GM23338 (cell line): ENCODE measurements at regions not wholly inside any gene's neighbourhood (a gene's known extent, or its start where the extent isn't known, plus 50 kb on each side); places are given as distances from the start of the nearest gene placed in this dataset.
"Not testable (repeated sequence)": the region's sequence is repeated elsewhere in the genome, so short reads cannot be mapped to it uniquely, and the experiment has no call there.

Experiments
- ATAC-seq: fragments of 200-7000 bp; cut with Tn5 transposase; 3 replicates; pipeline ENCODE4 v1.9.1; 2020
- DNase-seq: peaks from one replicate; pipeline ENCODE4 v3.0.0-alpha.2; 2015; ENCODE audit warnings: low spot score
- H2AFZ ChIP-seq: fragments of 200-600 bp; sonication (generic); 2 replicates; pipeline ENCODE4 v1.8.0; 2016; ENCODE audit warnings: antibody characterized with exemption, mild to moderate bottlenecking, moderate library complexity
- H3F3A ChIP-seq: fragments of 200-600 bp; sonication (generic); replicated peaks from 2 replicates; pipeline ENCODE4 v1.8.0; 2017; ENCODE audit warnings: antibody characterized with exemption, mixed run types, low read depth
- H3K27ac ChIP-seq: fragments of 200-600 bp; sonication (generic); 2 replicates; pipeline ENCODE4 v1.6.1; 2016; ENCODE audit warnings: low read depth
- H3K27me3 ChIP-seq: fragments of 200-600 bp; sonication (generic); 2 replicates; pipeline ENCODE4 v1.8.0; 2016; ENCODE audit warnings: mild to moderate bottlenecking, mixed run types, moderate library complexity; ENCODE audit not compliant: insufficient read depth
- H3K36me3 ChIP-seq: fragments of 200-600 bp; sonication (generic); 2 replicates; pipeline ENCODE4 v1.8.0; 2016; ENCODE audit warnings: mild to moderate bottlenecking; ENCODE audit not compliant: insufficient read depth
- H3K4me1 ChIP-seq: fragments of 200-600 bp; sonication (generic); 2 replicates; pipeline ENCODE4 v1.8.0; 2016; ENCODE audit warnings: mild to moderate bottlenecking, moderate library complexity; ENCODE audit not compliant: insufficient read depth
- H3K4me2 ChIP-seq: fragments of 200-600 bp; sonication (generic); 2 replicates; pipeline ENCODE4 v1.7.1; 2017; ENCODE audit warnings: mixed run types
- H3K4me3 ChIP-seq: fragments of 200-600 bp; sonication (generic); 2 replicates; pipeline ENCODE4 v1.6.1; 2016; ENCODE audit warnings: mixed run types
- H3K79me2 ChIP-seq: fragments of 200-600 bp; sonication (generic); replicated peaks from 2 replicates; pipeline ENCODE4 v1.8.0; 2017; ENCODE audit warnings: mild to moderate bottlenecking; ENCODE audit not compliant: insufficient read depth
- H3K9me2 ChIP-seq: fragments of 200-600 bp; sonication (generic); 2 replicates; pipeline ENCODE4 v1.8.0; 2017; ENCODE audit not compliant: insufficient read depth
- H4K20me1 ChIP-seq: fragments of 200-600 bp; sonication (generic); replicated peaks from 2 replicates; pipeline ENCODE4 v1.8.0; 2017; ENCODE audit warnings: mild to moderate bottlenecking; ENCODE audit not compliant: insufficient read depth
- H3K27ac Mint-ChIP-seq: 2 replicates; pipeline ENCODE4 v1.8.0; 2020; ENCODE audit warnings: inconsistent platforms, mild to moderate bottlenecking, moderate library complexity, mixed read lengths
- H3K27me3 Mint-ChIP-seq: 3 replicates; pipeline ENCODE4 v1.8.0; 2022; ENCODE audit warnings: low read depth, mild to moderate bottlenecking, moderate library complexity, mixed read lengths, inconsistent platforms; ENCODE audit not compliant: insufficient read depth, poor library complexity
- H3K36me3 Mint-ChIP-seq: 3 replicates; pipeline ENCODE4 v1.8.0; 2021; ENCODE audit warnings: low read depth, mild to moderate bottlenecking, inconsistent platforms, moderate library complexity, mixed read lengths
- H3K4me1 Mint-ChIP-seq: 3 replicates; pipeline ENCODE4 v1.8.0; 2020; ENCODE audit warnings: mild to moderate bottlenecking, inconsistent platforms, mixed read lengths
- H3K4me3 Mint-ChIP-seq: 3 replicates; pipeline ENCODE4 v1.8.0; 2021; ENCODE audit warnings: moderate library complexity, mild to moderate bottlenecking, inconsistent platforms, mixed read lengths
- H3K9me3 Mint-ChIP-seq: 3 replicates; pipeline ENCODE4 v1.8.0; 2020; ENCODE audit warnings: moderate library complexity, mild to moderate bottlenecking, inconsistent platforms, mixed read lengths
- CREB1 ChIP-seq: fragments of 250-450 bp; sonication (Bioruptor Pico); IDR thresholded peaks from 2 replicates; pipeline ENCODE4 v1.5.0; 2020; ENCODE audit warnings: low read depth, mild to moderate bottlenecking, moderate library complexity
- EZH2 ChIP-seq: fragments of 200-600 bp; sonication (generic); IDR thresholded peaks from one replicate; pipeline ENCODE4 v1.8.0; 2017; ENCODE audit warnings: antibody characterized with exemption, mild to moderate bottlenecking, low read depth; ENCODE audit not compliant: unreplicated experiment
- EZH2phosphoT487 ChIP-seq: fragments of 200-600 bp; sonication (generic); IDR thresholded peaks from one replicate; pipeline ENCODE4 v1.8.1; 2018; ENCODE audit warnings: antibody characterized with exemption; ENCODE audit not compliant: unreplicated experiment
- JUNB ChIP-seq: IDR thresholded peaks from one replicate; pipeline ENCODE4 v1.6.1; 2016; ENCODE audit warnings: antibody characterized with exemption; ENCODE audit not compliant: unreplicated experiment
- NANOG ChIP-seq: IDR thresholded peaks from 2 replicates; pipeline ENCODE4 v1.6.1; 2016; ENCODE audit warnings: antibody characterized with exemption, borderline replicate concordance
- POLR2AphosphoS5 ChIP-seq: IDR thresholded peaks from 2 replicates; pipeline ENCODE4 v1.6.1; 2016; ENCODE audit warnings: antibody characterized with exemption, low read depth
- STAT1 ChIP-seq: IDR thresholded peaks from one replicate; pipeline ENCODE4 v1.6.1; 2016; ENCODE audit warnings: antibody characterized with exemption; ENCODE audit not compliant: unreplicated experiment
- ZNF331 ChIP-seq: fragments of 250-450 bp; sonication (Bioruptor Pico); IDR thresholded peaks from 2 replicates; pipeline ENCODE4 v1.5.0; 2020; ENCODE audit warnings: low read depth, mild to moderate bottlenecking, moderate library complexity
- TF ChIP-seq, protein P1 (sequence below): IDR thresholded peaks from one replicate; pipeline ENCODE4 v1.6.1; 2018; ENCODE audit warnings: antibody characterized with exemption; ENCODE audit not compliant: unreplicated experiment
- TF ChIP-seq, protein P2 (sequence below): IDR thresholded peaks from 2 replicates; pipeline ENCODE4 v1.6.1; 2016; ENCODE audit warnings: antibody characterized with exemption
- TF ChIP-seq, protein P3 (sequence below), 2 experiments: fragments of 200-600 bp in 1 of 2; sonication (generic) in 1 of 2; conservative IDR thresholded peaks; 2 replicates each; pipeline versions ENCODE4 v1.5.1 to v1.6.1; 2016 to 2017; ENCODE audit warnings: antibody characterized with exemption in 2 of 2, low read depth in 2 of 2, mild to moderate bottlenecking in 2 of 2, moderate library complexity in 1 of 2

DNA sequence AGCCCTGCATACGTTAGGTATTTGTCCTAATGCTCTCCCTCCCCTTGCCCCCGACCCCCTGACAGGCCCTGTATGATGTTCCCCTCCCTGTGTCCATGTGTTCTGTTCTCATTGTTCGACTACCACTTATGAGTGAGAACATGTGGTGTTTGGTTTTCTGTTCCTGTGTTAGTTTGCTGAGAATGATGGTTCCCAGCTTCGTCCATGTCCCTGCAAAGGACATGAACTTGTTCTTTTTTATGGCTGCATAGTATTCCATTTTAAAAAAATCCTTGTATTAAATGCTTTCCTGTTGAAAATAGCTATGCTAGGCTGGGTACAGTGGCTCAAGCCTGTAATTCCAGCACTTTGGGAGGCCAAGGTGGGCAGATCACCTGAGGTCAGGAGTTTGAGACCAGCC lies 232.2 kb downstream of the RPLP1 start:
- DNase-seq, H3K36me3 ChIP-seq, H2AFZ ChIP-seq, H3K27ac ChIP-seq, H3K4me1 Mint-ChIP-seq, H4K20me1 ChIP-seq, H3K27me3 ChIP-seq, ATAC-seq, H3K79me2 ChIP-seq, H3K4me2 ChIP-seq, H3K4me3 Mint-ChIP-seq, H3K9me2 ChIP-seq, H3K4me1 ChIP-seq, H3K27ac Mint-ChIP-seq, H3K4me3 ChIP-seq, H3F3A ChIP-seq, H3K27me3 Mint-ChIP-seq: not testable (repeated sequence)
- peaks cover 11% of the 10 kb centered on the region; the same call in 2 of the 3 replicates for H3K36me3 Mint-ChIP-seq
- H3K9me3 Mint-ChIP-seq = peaks cover 36% of the 10 kb centered on the region

DNA sequence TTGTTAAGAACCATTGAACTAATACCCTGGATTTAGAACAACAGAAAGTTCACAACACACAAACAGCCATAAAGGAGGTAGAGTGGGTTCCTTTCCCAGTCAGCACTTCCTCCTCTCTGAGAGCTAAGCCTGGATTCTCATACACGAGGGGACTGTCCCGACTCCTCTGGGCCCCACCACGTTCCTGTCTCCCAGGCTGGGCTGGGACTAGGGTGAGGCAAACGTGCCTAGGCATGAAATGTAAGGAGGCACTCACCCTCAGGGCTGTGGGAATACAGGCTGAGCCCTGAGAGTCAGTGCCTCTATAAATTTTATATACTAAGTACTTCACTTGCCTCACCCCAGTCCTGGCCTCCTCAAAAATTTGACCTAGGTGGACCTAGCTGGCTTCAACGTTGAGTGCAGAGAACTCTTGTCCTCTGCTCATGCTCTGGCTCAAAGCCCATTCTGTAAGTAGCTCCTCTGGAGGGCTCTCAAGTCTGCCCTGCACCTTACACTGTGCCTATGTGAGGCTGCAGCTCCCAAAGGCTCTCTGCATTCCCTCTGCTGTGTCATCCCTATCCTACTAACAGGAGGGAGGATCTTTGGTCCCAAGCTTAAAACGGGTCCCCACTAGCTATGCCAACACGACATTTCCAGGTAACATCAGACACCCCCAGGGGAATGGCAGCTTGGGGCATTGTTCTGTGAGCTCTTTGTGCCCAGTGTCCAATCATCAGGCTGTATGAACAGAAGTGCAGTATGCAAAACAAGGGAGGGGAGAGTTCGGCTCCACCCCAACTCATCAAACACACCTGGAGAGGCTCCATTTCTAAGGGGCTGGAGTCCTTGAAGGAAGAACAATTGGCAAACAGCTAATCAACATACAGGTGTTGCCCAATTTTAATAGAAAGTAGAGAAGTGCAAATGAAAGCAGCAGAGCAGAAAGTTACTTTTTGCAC lies 233.2 kb downstream of the RPLP1 start:
- Mint-ChIP-seq H3K36me3 (peaks cover 11% of the 10 kb centered on the region; the same call in 2 of the 3 replicates), H3K4me1 (peaks cover 4% of the 10 kb centered on the region; the same call in 1 of the 3 replicates), H3K9me3 (peaks cover 39% of the 10 kb centered on the region), H3K4me3 (no peak overlapping the region), H3K27me3 (peaks cover 10% of the 10 kb centered on the region), H3K27ac (no peak overlapping the region)
- Histone ChIP-seq H2AFZ (no peak overlapping the region), H4K20me1 (no peaks in the 10 kb centered on the region), H3F3A (no peaks in the 10 kb centered on the region), H3K9me2 (0 out of 2 replicates have a peak, but pooled peaks cover 9% of the 10 kb centered on the region), H3K27ac (no peak overlapping the region), H3K27me3 (no peaks in the 10 kb centered on the region), H3K4me1 (no peaks in the 10 kb centered on the region), H3K36me3 (no peaks in the 10 kb centered on the region), H3K4me2 (no peak overlapping the region), H3K79me2 (no peaks in the 10 kb centered on the region), H3K4me3 (no peak overlapping the region)
- ATAC-seq (peak; percentile 35), DNase-seq (no peak)
- TF ChIP-seq NANOG = no peak
- no peak for TF ChIP-seq CREB1 (CRISPR knock-in tag)
- no peak for TF ChIP-seq POLR2AphosphoS5
- TF ChIP-seq STAT1 = no peak
- TF ChIP-seq, protein P1, sequence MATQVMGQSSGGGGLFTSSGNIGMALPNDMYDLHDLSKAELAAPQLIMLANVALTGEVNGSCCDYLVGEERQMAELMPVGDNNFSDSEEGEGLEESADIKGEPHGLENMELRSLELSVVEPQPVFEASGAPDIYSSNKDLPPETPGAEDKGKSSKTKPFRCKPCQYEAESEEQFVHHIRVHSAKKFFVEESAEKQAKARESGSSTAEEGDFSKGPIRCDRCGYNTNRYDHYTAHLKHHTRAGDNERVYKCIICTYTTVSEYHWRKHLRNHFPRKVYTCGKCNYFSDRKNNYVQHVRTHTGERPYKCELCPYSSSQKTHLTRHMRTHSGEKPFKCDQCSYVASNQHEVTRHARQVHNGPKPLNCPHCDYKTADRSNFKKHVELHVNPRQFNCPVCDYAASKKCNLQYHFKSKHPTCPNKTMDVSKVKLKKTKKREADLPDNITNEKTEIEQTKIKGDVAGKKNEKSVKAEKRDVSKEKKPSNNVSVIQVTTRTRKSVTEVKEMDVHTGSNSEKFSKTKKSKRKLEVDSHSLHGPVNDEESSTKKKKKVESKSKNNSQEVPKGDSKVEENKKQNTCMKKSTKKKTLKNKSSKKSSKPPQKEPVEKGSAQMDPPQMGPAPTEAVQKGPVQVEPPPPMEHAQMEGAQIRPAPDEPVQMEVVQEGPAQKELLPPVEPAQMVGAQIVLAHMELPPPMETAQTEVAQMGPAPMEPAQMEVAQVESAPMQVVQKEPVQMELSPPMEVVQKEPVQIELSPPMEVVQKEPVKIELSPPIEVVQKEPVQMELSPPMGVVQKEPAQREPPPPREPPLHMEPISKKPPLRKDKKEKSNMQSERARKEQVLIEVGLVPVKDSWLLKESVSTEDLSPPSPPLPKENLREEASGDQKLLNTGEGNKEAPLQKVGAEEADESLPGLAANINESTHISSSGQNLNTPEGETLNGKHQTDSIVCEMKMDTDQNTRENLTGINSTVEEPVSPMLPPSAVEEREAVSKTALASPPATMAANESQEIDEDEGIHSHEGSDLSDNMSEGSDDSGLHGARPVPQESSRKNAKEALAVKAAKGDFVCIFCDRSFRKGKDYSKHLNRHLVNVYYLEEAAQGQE = no peak
- no peak for TF ChIP-seq ZNF331 (CRISPR knock-in tag)
- TF ChIP-seq EZH2 = no peak
- no peak for TF ChIP-seq JUNB
- TF ChIP-seq, protein P2, sequence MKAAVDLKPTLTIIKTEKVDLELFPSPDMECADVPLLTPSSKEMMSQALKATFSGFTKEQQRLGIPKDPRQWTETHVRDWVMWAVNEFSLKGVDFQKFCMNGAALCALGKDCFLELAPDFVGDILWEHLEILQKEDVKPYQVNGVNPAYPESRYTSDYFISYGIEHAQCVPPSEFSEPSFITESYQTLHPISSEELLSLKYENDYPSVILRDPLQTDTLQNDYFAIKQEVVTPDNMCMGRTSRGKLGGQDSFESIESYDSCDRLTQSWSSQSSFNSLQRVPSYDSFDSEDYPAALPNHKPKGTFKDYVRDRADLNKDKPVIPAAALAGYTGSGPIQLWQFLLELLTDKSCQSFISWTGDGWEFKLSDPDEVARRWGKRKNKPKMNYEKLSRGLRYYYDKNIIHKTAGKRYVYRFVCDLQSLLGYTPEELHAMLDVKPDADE = no peak
- no peak for TF ChIP-seq EZH2phosphoT487
- TF ChIP-seq, protein P3, sequence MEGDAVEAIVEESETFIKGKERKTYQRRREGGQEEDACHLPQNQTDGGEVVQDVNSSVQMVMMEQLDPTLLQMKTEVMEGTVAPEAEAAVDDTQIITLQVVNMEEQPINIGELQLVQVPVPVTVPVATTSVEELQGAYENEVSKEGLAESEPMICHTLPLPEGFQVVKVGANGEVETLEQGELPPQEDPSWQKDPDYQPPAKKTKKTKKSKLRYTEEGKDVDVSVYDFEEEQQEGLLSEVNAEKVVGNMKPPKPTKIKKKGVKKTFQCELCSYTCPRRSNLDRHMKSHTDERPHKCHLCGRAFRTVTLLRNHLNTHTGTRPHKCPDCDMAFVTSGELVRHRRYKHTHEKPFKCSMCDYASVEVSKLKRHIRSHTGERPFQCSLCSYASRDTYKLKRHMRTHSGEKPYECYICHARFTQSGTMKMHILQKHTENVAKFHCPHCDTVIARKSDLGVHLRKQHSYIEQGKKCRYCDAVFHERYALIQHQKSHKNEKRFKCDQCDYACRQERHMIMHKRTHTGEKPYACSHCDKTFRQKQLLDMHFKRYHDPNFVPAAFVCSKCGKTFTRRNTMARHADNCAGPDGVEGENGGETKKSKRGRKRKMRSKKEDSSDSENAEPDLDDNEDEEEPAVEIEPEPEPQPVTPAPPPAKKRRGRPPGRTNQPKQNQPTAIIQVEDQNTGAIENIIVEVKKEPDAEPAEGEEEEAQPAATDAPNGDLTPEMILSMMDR (conservative IDR thresholded peaks at IDR 0.05; ENCODE audit: low read depth in 2 of 2) = no peak
